Myocyte (in vitro differentiated cells): ENCODE measurements at regions not wholly inside any gene's neighbourhood (a gene's known extent, or its start where the extent isn't known, plus 50 kb on each side); places are given as distances from the start of the nearest gene placed in this dataset.
"Not testable (repeated sequence)": the region's sequence is repeated elsewhere in the genome, so short reads cannot be mapped to it uniquely, and the experiment has no call there.

Experiments
- DNase-seq: peaks from one replicate; pipeline ENCODE4 v3.0.0-alpha.2; 2012; ENCODE audit warnings: low read depth

GRCh38 chr2:145906354-145906753 lies 1386.4 kb upstream of the ZEB2 start:
- DNase-seq, result peak; percentile 10

DNA sequence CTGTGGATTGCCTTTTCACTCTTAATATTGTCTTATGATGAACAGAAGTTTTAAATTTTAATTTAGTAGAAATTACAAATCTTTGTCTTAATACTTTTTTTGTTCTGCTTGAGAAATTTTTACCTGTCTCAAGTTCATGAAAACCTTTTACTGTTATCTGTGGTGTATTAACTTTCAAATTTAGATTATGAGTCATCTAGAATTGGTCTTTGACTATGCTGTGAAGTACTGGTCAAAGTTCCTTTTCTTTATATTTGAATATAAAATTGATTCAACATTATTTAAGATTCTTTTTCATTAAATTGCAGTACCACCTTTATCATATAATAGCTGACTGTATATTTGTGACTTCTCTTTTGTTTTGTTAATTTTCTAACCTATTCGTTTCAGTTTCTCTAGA lies 1385.5 kb upstream of the ZEB2 start:
- DNase-seq, result no peak

DNA sequence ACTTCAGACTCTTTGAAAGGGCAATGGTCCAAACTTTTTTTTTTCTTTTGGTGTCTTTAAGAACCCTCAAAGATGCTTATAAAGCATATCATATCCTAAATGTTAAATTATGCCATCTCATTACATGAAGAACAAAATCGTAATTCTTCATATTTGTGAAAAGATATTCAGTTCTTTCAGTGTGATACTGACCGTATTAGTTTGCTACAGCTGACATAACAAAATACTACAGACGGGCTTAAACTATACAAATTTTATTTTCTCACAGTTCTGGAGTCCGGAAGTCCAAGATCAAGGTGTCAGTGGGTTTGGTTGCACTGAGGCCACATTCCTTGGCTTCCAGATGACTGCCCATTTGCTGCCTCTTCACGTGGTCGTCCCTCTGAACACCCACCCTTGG lies 1377.2 kb upstream of the ZEB2 start:
- DNase-seq, result no peak

DNA sequence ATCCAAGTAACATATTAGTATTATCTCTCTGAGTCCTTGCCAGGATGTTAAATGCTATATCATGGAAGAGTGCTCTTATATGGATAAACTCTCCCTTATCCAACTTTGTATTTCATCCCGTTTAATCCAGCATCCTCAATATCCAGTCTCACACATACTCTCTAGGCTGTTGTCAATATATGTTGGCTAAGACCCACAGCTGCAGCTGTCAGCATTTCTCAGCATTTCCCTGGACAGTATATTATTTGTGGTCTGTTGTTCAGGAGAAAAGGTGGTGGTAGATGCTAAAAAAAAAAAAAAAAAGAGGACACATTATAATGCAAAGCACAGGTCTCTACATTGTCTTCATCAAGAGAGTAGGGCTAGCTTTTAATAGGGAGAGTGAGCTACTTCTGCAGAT lies 1368.0 kb upstream of the ZEB2 start:
- DNase-seq, result peak; percentile 8

GRCh38 chr2:145880997-145881396 lies 1361.1 kb upstream of the ZEB2 start:
- DNase-seq, result not testable (repeated sequence)

DNA sequence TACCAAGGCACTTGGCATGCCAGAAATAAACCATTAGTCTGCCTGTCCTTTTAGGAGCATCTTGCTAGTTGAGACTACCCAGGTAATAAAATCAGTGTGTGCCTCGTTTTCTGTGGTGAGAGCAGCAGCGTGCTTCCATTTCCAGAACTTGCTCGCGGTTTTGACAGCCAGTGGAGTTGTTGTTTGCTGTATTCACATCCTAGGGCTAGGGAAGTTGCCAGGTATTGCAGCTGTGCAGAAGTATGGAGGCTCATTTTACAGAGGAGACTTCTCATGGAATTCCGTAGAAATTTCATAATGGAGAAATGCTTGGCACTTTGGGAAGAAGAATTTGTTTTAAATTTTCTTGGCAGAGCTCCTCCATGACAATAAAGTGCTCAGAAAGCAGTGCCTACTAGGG lies 1355.1 kb upstream of the ZEB2 start:
- DNase-seq, result peak; percentile 69

GRCh38 chr2:145874466-145874865 lies 1354.5 kb upstream of the ZEB2 start:
- peak; percentile 77 for DNase-seq

GRCh38 chr2:145864501-145864900 lies 1344.6 kb upstream of the ZEB2 start:
- no peak for DNase-seq

DNA sequence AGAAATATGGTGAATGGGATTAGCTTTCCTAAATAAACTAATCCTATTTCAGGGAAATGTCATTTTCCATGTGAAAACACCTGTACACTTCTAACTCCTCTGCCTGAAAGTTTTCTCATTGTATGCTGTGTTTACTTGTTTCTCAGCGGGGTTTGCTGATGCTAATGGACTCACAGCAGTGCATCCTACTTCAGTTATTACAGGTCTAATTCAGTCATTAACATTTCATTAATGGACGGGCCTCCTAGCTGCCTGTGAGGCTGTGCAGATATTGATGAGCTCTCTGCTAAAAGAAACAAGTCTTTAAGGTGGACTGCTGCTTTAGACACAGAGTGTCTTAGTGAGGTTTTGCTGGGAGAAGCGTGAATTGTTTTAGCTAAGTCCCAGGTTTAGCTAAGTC lies 1342.0 kb upstream of the ZEB2 start:
- DNase-seq, result no peak

DNA sequence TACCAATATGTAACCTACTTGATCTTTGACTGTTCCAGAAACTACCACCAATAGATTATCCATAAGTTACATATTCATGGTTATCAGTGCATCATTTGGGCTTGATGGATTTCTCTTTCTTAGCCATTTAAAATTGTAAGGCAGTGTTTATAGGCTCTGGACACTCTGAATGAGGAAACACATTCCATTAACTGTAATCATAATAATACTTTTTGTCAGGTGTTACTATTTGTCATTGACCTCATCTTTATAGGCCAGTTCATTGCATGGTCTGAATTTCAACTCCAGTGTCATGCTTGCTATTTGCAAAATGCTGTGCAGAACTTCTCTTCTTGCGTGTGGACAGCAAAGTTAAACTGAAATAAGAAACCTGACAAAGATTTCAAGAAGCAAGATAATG lies 1340.2 kb upstream of the ZEB2 start:
- DNase-seq, result no peak

DNA sequence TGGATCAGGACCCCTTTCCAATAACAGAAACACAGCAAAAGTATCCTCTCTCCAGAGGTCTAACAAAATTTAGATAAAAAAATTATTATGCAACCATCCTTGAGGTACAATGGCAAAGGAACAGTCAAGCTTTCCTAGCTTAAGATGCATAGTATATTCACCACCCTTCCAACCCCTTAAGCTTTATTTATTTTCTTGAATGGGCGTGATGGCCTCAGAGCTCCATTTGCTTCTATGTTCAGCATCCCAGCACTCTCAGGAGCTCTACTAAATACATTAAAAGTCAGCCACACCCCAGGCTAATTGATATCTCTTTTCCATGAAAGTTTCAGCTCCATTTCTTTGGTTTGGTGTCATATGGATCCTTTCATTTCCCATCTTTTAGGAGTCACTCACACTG lies 1335.2 kb upstream of the ZEB2 start:
- DNase-seq, result no peak

- DNase-seq, result no peak
Observed at GRCh38 chr2:145854039-145854755, 1334.3 kb upstream of the ZEB2 start.

- no peak for DNase-seq
Observed at GRCh38 chr2:145851730-145852129, 1331.8 kb upstream of the ZEB2 start.

- no peak for DNase-seq
Observed at GRCh38 chr2:145849466-145849865, 1329.5 kb upstream of the ZEB2 start.

DNA sequence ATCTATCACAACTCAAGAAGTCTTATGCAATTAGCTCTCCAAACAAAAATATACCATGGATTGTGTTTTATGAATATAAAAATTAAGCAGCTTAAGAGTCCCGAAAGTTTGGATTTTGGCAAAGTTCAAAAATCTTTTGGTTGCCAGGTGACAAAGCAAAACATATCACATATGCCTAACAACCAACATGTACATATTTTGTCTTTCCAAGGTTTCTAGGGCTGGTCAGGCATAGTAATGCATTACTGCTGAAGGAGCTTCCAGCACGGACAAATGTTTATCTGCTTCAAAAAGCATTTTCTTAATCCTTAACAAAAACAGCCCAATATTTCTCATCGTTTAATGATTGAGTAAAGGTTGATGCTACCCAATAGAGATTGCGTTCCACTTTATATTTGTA lies 1327.1 kb upstream of the ZEB2 start:
- DNase-seq, result no peak

GRCh38 chr2:145845923-145846322 lies 1326.0 kb upstream of the ZEB2 start:
- DNase-seq, result no peak

- DNase-seq, result peak; percentile 28
Observed at GRCh38 chr2:145845207-145845894, 1325.4 kb upstream of the ZEB2 start.

DNA sequence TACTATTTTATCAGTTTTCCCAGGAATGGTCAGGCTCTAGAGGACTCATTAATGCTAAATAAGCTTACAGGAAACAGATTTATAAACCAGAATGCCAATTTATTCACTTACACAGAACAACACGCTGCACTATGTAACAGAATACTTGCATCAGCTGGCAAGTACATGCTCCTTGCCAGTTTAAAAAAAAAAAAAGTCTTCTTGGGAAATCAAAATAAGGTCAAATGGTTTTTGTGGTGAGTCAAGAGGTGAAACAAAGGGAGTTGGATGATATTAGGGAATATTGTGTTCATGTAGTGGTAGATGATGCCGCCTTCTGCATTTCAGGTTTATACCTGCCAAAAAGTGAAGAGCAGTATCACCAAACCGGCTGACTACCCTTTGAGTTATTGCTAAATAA lies 1322.1 kb upstream of the ZEB2 start:
- peak; percentile 38 for DNase-seq

GRCh38 chr2:145836986-145837385 lies 1317.1 kb upstream of the ZEB2 start:
- no peak for DNase-seq

DNA sequence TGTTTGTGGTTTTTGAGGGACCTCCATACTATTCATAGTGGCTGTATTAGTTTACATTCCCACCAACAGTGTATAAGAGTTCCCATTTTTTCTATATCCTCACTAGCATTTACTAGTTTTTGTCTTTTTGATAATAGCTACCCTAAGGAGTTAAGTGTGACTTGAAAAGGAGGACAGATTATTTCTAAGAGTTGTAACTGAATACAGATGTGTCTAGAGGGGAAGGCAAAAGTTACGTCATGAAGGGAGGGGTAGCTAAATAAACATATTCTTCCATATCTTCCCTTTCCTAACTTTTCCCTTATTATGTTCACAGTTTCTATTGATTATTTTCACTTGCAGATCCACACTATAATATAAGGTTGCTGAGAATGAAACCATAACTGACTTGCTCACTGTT lies 1315.7 kb upstream of the ZEB2 start:
- DNase-seq, result no peak

- DNase-seq, result no peak
Observed at GRCh38 chr2:145832681-145833080, 1312.8 kb upstream of the ZEB2 start.

DNA sequence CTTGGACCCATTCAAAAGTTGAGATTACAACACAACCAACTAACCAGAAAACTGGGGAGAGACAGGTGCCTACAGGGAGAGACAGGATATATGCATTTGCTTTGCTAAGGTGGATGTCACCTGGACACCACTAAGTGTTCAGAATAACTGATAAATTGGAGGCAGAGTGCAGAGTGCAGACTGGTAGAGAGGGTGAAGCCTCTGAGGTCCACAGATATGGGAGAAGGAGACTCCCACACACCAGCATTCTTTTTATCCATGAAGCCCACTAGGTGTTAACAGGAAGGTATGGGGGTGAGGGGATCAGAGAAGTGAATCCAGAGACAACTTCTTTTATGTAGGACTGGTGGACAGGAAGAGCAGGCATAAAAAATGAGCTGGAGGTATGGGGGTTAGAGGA lies 1310.0 kb upstream of the ZEB2 start:
- DNase-seq, result no peak

DNA sequence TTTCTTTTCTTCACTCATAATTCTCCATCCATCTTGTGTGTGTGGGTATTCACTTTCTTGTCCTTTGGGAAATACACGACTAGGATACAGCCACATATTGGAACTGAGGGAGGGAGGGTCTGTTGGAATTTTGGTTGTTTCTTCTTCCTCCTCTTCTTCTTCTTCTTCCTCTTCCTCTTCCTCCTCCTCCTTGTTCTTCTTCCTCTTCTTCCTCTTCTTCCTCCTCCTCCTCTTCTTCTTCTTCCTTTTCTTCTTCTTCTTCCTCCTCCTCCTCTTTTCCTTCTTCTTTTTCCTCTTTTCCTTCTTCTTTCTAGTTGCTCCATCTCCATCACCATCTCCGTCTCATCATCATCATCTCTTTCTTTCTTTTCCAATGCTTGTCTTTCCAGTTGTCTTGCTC lies 1307.3 kb upstream of the ZEB2 start:
- no peak for DNase-seq
